ENCODE measurements at regions not wholly inside any gene's neighbourhood (a gene's known extent, or its start where the extent isn't known, plus 50 kb on each side); places are given as distances from the start of the nearest gene placed in this dataset.

GRCh38 chr4:77336411-77337142 is 179.6 kb downstream of the CCNG2 start:
- Histone ChIP-seq H3K27ac (ENCODE audit: insufficient read depth, low read depth, low read length) (no peak overlapping the region), H2AFZ (ENCODE audit: low read depth, low read length) (no peak overlapping the region), H3K79me2 (ENCODE audit: control insufficient read depth, insufficient read depth, low read length) (no peaks in the 10 kb centered on the region), H3K9ac (replicated peaks; ENCODE audit: extremely low read depth, insufficient read depth, low read length) (no peak overlapping the region), H4K20me1 (replicated peaks; ENCODE audit: control insufficient read depth, extremely low read depth, insufficient read depth, low read length) (no peaks in the 10 kb centered on the region), H3K36me3 (ENCODE audit: control insufficient read depth in 2 of 2, extremely low read depth in 1 of 2, insufficient read depth in 2 of 2, low read length in 2 of 2) (no peaks in the 10 kb centered on the region), H3K27me3 (ENCODE audit: control insufficient read depth in 2 of 2, insufficient read depth in 2 of 2, low read length in 2 of 2) (no peaks in the 10 kb centered on the region), H3K4me3 (replicated peaks in 1 of 3; ENCODE audit: insufficient read depth in 1 of 3, low read depth in 1 of 3, low read length in 3 of 3) (no peak overlapping the region), H3K9me3 (replicated peaks; ENCODE audit: control insufficient read depth, insufficient read depth, low read length) (peaks cover 3% of the 10 kb centered on the region), H3K4me2 (ENCODE audit: insufficient read depth, low read length) (no peak overlapping the region), H3K4me1 (ENCODE audit: control insufficient read depth, extremely low read depth, insufficient read depth, low read length) (no peaks in the 10 kb centered on the region), H3K9me1 (replicated peaks; ENCODE audit: control insufficient read depth, extremely low read depth, insufficient read depth, low read length) (no peaks in the 10 kb centered on the region)
- TF ChIP-seq JUN (IDR thresholded peaks at IDR 0.05; ENCODE audit: borderline replicate concordance, insufficient read depth, insufficient read length, low read depth), result no peak
- TF ChIP-seq POLR2AphosphoS5 (IDR thresholded peaks at IDR 0.05; ENCODE audit: insufficient read depth, low read depth, low read length), result no peak
- TF ChIP-seq MYC (IDR thresholded peaks at IDR 0.05; ENCODE audit: low read depth, low read length), result no peak
- no peak for TF ChIP-seq FOS (IDR thresholded peaks at IDR 0.05; ENCODE audit: borderline replicate concordance, insufficient read depth, low read length)
- no peak for TF ChIP-seq POLR2A (IDR thresholded peaks at IDR 0.05; ENCODE audit: low read depth, low read length)
- no peak for TF ChIP-seq EZH2 (IDR thresholded peaks at IDR 0.05; ENCODE audit: borderline replicate concordance, low read depth, low read length, severe bottlenecking)
- no peak for TF ChIP-seq CTCF (IDR thresholded peaks at IDR 0.05; ENCODE audit: extremely low read depth in 1 of 2, insufficient read depth in 1 of 2, low read depth in 1 of 2, low read length in 2 of 2)
- no peak for TF ChIP-seq GATA2 (IDR thresholded peaks at IDR 0.05; ENCODE audit: insufficient read depth, insufficient read length, low read depth, low read length)
- no peak for TF ChIP-seq MAX (IDR thresholded peaks at IDR 0.05; ENCODE audit: insufficient read depth, insufficient read length)
- dilution Hi-C loops (cut with MboI; ENCODE audit: extremely low pct_ligation_motif_present, low sequenced_read_pairs), result no loop called here
- no peak for DNase-seq (ENCODE audit: low read depth, low spot score)
- POLR2A ChIA-PET, result no interaction called here
- no TSS peak for BruUV-seq (replicated peaks)
- CTCF ChIA-PET, result interaction anchor here (0.7 kb wide), 1 partner anchor 8 kb away, joined by 3 read pairs; no protein-coding TSS in a partner anchor
- intact Hi-C loops (cut with micrococcal nuclease), result no loop called here
- FAIRE-seq, result no peak

Data from endothelial cell of umbilical vein (primary cell).